MM.1S (cell line): ENCODE measurements at regions not wholly inside any gene's neighbourhood (a gene's known extent, or its start where the extent isn't known, plus 50 kb on each side); places are given as distances from the start of the nearest gene placed in this dataset.

Experiments
- DNase-seq: peaks from one replicate; pipeline ENCODE4 v3.0.0-alpha.2; 2015
- H2AFZ ChIP-seq: fragments of 300-600 bp; sonication (generic); 2 replicates; pipeline ENCODE4 v1.6.0; 2016; ENCODE audit warnings: antibody characterized with exemption, low read length
- H3F3A ChIP-seq: fragments of 300-600 bp; sonication (generic); 2 replicates; pipeline ENCODE4 v1.6.1; 2016; ENCODE audit warnings: mild to moderate bottlenecking, antibody characterized with exemption, low read length, moderate library complexity, mixed read lengths; ENCODE audit not compliant: insufficient read depth
- H3K27ac ChIP-seq: fragments of 300-600 bp; sonication (generic); 2 replicates; pipeline ENCODE4 v1.5.1; 2016; ENCODE audit warnings: mild to moderate bottlenecking, low read length
- H3K27me3 ChIP-seq: fragments of 300-600 bp; sonication (generic); replicated peaks from 2 replicates; pipeline ENCODE4 v1.6.0; 2016; ENCODE audit warnings: low read length; ENCODE audit not compliant: insufficient read depth
- H3K36me3 ChIP-seq: fragments of 300-600 bp; sonication (generic); replicated peaks from 2 replicates; pipeline ENCODE4 v1.6.1; 2016; ENCODE audit warnings: mild to moderate bottlenecking, low read length, mixed read lengths; ENCODE audit not compliant: insufficient read depth
- H3K4me1 ChIP-seq: fragments of 300-600 bp; sonication (generic); 2 replicates; pipeline ENCODE4 v1.6.1; 2016; ENCODE audit warnings: low read length, mixed read lengths
- H3K4me2 ChIP-seq: fragments of 300-600 bp; sonication (generic); 2 replicates; pipeline ENCODE4 v1.6.0; 2016; ENCODE audit warnings: low read depth, low read length
- H3K4me3 ChIP-seq: fragments of 300-600 bp; sonication (generic); 2 replicates; pipeline ENCODE4 v1.5.1; 2016; ENCODE audit warnings: low read length, mixed read lengths
- H3K79me2 ChIP-seq: fragments of 300-600 bp; sonication (generic); 2 replicates; pipeline ENCODE4 v1.6.1; 2016; ENCODE audit warnings: mixed run types, low read length, mixed read lengths
- H3K9ac ChIP-seq: fragments of 300-600 bp; sonication (generic); 2 replicates; pipeline ENCODE4 v1.6.1; 2016; ENCODE audit warnings: low read length, mixed read lengths
- H3K9me2 ChIP-seq: fragments of 300-600 bp; sonication (generic); replicated peaks from 2 replicates; pipeline ENCODE4 v1.6.1; 2016; ENCODE audit warnings: mild to moderate bottlenecking, low read length, mixed read lengths; ENCODE audit not compliant: insufficient read depth
- H3K9me3 ChIP-seq: fragments of 300-600 bp; sonication (generic); replicated peaks from 2 replicates; pipeline ENCODE4 v1.6.1; 2016; ENCODE audit warnings: mild to moderate bottlenecking, low read length, mixed read lengths; ENCODE audit not compliant: insufficient read depth
- H4K20me1 ChIP-seq: fragments of 300-600 bp; sonication (generic); 2 replicates; pipeline ENCODE4 v1.6.1; 2016; ENCODE audit warnings: mild to moderate bottlenecking, low read length, moderate library complexity, mixed read lengths; ENCODE audit not compliant: insufficient read depth
- CTCF ChIP-seq: fragments of 300-600 bp; sonication (generic); IDR thresholded peaks from 2 replicates; pipeline ENCODE4 v1.5.1; 2016; ENCODE audit warnings: antibody characterized with exemption, low read length, mixed read lengths
- EZH2 ChIP-seq: fragments of 300-600 bp; sonication (generic); optimal IDR thresholded peaks from 2 replicates; pipeline ENCODE3; 2017; ENCODE audit warnings: low read depth, mild to moderate bottlenecking, antibody characterized with exemption, low read length, mixed read lengths
- EZH2phosphoT487 ChIP-seq: fragments of 300-600 bp; sonication (generic); IDR thresholded peaks from 2 replicates; pipeline ENCODE4 v1.6.1; 2018; ENCODE audit warnings: antibody characterized with exemption, low read length

- Histone ChIP-seq H3K27ac (no peak overlapping the region), H3K9ac (no peak overlapping the region)
- no peak for DNase-seq
Observed at GRCh38 chrX:114038358-114038757, 545.5 kb upstream of the HTR2C start.

GRCh38 chrX:114037515-114037914 is 546.4 kb upstream of the HTR2C start:
- H3K36me3 ChIP-seq = no peaks in the 10 kb centered on the region
- TF ChIP-seq EZH2 (no peak), CTCF (no peak), EZH2phosphoT487 (no peak)
- H3K4me3 ChIP-seq = no peak overlapping the region
- no peak overlapping the region for H3K4me2 ChIP-seq
- no peak overlapping the region for H2AFZ ChIP-seq
- DNase-seq = no peak
- no peaks in the 10 kb centered on the region for H3F3A ChIP-seq
- no peaks in the 10 kb centered on the region for H3K27me3 ChIP-seq
- no peak overlapping the region for H3K9ac ChIP-seq
- no peak overlapping the region for H3K27ac ChIP-seq
- no peaks in the 10 kb centered on the region for H4K20me1 ChIP-seq
- H3K9me2 ChIP-seq = no peaks in the 10 kb centered on the region
- H3K79me2 ChIP-seq = no peaks in the 10 kb centered on the region
- H3K4me1 ChIP-seq = no peaks in the 10 kb centered on the region
- no peaks in the 10 kb centered on the region for H3K9me3 ChIP-seq

More at GRCh38 chrX:114038358-114038757, 545.5 kb upstream of the HTR2C start:
- Histone ChIP-seq H3K9me3 (no peaks in the 10 kb centered on the region), H3K4me2 (no peak overlapping the region), H3K4me3 (no peak overlapping the region), H2AFZ (no peak overlapping the region), H3K36me3 (no peaks in the 10 kb centered on the region), H3K4me1 (no peaks in the 10 kb centered on the region), H3K79me2 (no peaks in the 10 kb centered on the region), H4K20me1 (no peaks in the 10 kb centered on the region), H3F3A (no peaks in the 10 kb centered on the region), H3K27me3 (no peaks in the 10 kb centered on the region), H3K9me2 (no peaks in the 10 kb centered on the region)
- TF ChIP-seq EZH2 = no peak
- no peak for TF ChIP-seq EZH2phosphoT487
- no peak for TF ChIP-seq CTCF

- DNase-seq = no peak
- no peak overlapping the region for H2AFZ ChIP-seq
- H3K27ac ChIP-seq = no peak overlapping the region
- H3K9ac ChIP-seq = no peak overlapping the region
- no peaks in the 10 kb centered on the region for H3K36me3 ChIP-seq
- no peaks in the 10 kb centered on the region for H4K20me1 ChIP-seq
- H3K4me2 ChIP-seq = no peak overlapping the region
- no peaks in the 10 kb centered on the region for H3K27me3 ChIP-seq
- TF ChIP-seq EZH2phosphoT487 = no peak
- no peak for TF ChIP-seq EZH2
- TF ChIP-seq CTCF = no peak
- H3K4me1 ChIP-seq = no peaks in the 10 kb centered on the region
- H3F3A ChIP-seq = no peaks in the 10 kb centered on the region
- H3K9me2 ChIP-seq = no peaks in the 10 kb centered on the region
- no peaks in the 10 kb centered on the region for H3K9me3 ChIP-seq
- no peaks in the 10 kb centered on the region for H3K79me2 ChIP-seq
- H3K4me3 ChIP-seq = no peak overlapping the region
Observed at GRCh38 chrX:114028907-114029662, 554.8 kb upstream of the HTR2C start.
